Lower lobe of right lung (tissue), 2 donors: ENCODE measurements at regions not wholly inside any gene's neighbourhood (a gene's known extent, or its start where the extent isn't known, plus 50 kb on each side); places are given as distances from the start of the nearest gene placed in this dataset.

Experiments used
- ATAC-seq, 2 donors: fragments of 200-7000 bp; cut with Tn5 transposase; one replicate each; pipeline ENCODE4 v1.9.1; 2020 to 2022; ENCODE audit warnings: mild to moderate bottlenecking in 2 of 2, moderate library complexity in 2 of 2
- DNase-seq: peaks from one replicate; pipeline ENCODE4 v3.0.0-alpha.2; 2020
- H3K27ac ChIP-seq: fragments of 200-600 bp; one replicate; pipeline ENCODE4 v1.8.0; 2022
- H3K27me3 ChIP-seq: fragments of 200-600 bp; one replicate; pipeline ENCODE4 v1.8.0; 2022; ENCODE audit warnings: low read depth
- H3K36me3 ChIP-seq: fragments of 200-600 bp; one replicate; pipeline ENCODE4 v1.8.0; 2022; ENCODE audit warnings: mild to moderate bottlenecking
- H3K4me1 ChIP-seq: fragments of 200-600 bp; one replicate; pipeline ENCODE4 v1.8.0; 2022
- H3K4me3 ChIP-seq: fragments of 200-600 bp; one replicate; pipeline ENCODE4 v1.8.0; 2022; ENCODE audit warnings: mild to moderate bottlenecking
- H3K9me3 ChIP-seq: fragments of 200-600 bp; one replicate; pipeline ENCODE4 v1.8.0; 2022
- intact Hi-C: fragments of 100-400 bp; cut with DNase I; formaldehyde crosslinking; loops from one replicate; pipeline ENCODE4 v1.11.0; 2022
- TF ChIP-seq, protein P1 (sequence below): fragments of 200-600 bp; IDR thresholded peaks from one replicate; pipeline ENCODE4 v1.8.0; 2022; ENCODE audit warnings: antibody characterized with exemption, mild to moderate bottlenecking
- donor health status: DM: no; HTN: yes; CAD: no; lungs with severe emphysema.

DNA sequence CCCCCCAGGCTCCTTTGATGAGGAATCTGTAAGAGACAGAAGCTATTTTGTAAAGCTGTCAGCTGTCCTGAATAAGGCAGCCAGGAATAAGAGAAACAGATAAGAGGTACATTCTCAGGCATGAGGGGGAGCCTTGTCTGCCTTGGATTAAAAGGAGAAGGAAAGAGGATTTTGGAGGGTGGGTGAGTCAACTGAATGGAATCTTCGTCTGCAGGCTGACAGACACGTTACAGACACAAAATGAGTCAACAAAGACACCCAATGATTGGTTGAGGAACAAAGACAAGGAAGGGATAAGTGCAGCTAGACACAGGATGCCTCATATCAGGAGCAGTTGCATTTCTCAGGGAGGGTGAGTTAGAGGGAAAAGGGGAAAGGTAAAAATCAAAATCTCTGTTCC lies 162.5 kb downstream of the OLFM4 start:
- Histone ChIP-seq H3K4me3 (no peak overlapping the region), H3K27ac (no peak overlapping the region), H3K27me3 (no peaks in the 10 kb centered on the region), H3K4me1 (no peaks in the 10 kb centered on the region), H3K9me3 (no peaks in the 10 kb centered on the region), H3K36me3 (no peaks in the 10 kb centered on the region)
- DNase-seq (no peak), ATAC-seq (no peak)
- intact Hi-C loops = no loop called here
- TF ChIP-seq, protein P1, sequence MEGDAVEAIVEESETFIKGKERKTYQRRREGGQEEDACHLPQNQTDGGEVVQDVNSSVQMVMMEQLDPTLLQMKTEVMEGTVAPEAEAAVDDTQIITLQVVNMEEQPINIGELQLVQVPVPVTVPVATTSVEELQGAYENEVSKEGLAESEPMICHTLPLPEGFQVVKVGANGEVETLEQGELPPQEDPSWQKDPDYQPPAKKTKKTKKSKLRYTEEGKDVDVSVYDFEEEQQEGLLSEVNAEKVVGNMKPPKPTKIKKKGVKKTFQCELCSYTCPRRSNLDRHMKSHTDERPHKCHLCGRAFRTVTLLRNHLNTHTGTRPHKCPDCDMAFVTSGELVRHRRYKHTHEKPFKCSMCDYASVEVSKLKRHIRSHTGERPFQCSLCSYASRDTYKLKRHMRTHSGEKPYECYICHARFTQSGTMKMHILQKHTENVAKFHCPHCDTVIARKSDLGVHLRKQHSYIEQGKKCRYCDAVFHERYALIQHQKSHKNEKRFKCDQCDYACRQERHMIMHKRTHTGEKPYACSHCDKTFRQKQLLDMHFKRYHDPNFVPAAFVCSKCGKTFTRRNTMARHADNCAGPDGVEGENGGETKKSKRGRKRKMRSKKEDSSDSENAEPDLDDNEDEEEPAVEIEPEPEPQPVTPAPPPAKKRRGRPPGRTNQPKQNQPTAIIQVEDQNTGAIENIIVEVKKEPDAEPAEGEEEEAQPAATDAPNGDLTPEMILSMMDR = no peak

DNA sequence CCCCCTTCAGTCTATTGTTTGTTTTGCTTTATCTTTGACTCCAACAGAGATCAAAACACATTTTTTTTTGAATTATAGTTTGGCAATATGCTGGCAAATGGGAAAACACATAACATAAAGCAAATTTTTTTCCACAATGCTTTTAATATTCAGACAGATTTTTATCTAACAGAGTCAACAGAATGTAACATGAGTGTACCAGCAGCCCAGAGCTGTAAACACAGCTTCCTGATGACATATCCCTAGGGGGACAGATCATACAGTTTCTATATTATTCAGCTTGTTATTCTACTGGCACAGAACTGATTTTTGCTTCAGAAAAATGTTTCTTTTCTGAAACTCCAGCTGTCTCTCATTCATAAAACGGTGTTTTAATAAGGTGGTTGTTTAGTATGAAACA lies 168.8 kb downstream of the OLFM4 start:
- ATAC-seq (no peak), DNase-seq (no peak)
- no peak overlapping the region for H3K27ac ChIP-seq
- TF ChIP-seq, protein P1 = no peak
- intact Hi-C loops = no loop called here
- H3K9me3 ChIP-seq = no peaks in the 10 kb centered on the region
- no peaks in the 10 kb centered on the region for H3K4me1 ChIP-seq
- no peak overlapping the region for H3K4me3 ChIP-seq
- H3K36me3 ChIP-seq = no peaks in the 10 kb centered on the region
- peaks cover 29% of the 10 kb centered on the region for H3K27me3 ChIP-seq

DNA sequence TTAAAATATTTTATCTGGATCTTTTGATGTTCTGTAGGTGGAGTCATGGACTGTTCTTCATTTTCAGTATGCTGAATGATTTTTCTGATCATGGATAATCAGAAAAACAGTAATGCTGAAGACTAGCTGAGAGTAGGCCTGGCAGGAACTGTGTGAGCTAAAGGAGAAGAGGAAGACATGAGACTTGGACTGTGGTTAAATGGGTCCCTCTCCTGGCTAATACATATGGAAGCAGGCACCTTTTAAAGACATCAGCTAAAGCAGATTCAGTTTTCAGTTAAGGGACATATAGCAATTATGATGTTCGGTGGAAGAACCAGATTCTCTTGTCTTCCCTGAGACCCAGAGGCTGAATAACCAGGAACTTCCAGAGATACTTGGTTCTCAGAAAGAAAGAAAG lies 169.4 kb downstream of the OLFM4 start:
- Histone ChIP-seq H3K36me3 (no peaks in the 10 kb centered on the region), H3K27me3 (peaks cover 35% of the 10 kb centered on the region), H3K4me3 (no peak overlapping the region), H3K4me1 (no peaks in the 10 kb centered on the region), H3K9me3 (no peaks in the 10 kb centered on the region), H3K27ac (no peak overlapping the region)
- intact Hi-C loops = no loop called here
- TF ChIP-seq, protein P1 = no peak
- DNase-seq (no peak), ATAC-seq (no peak)

DNA sequence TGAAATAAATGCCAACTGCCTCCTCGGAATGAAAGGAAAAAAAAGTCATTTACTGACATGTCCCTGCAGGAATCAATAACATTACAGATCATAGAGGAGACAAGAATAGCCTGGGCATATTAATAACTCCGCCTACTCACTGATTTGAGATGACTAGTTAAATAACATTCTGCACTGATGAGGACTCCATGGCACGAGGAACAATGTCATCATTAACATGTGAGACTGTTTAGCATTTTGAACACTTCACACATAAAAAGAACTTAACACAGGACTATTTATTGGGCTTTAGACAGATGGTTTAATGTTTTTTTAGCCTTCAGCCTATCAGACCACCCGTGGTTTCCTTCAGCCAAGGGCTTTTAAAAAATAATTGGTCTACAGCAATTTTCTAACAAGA lies 170.1 kb downstream of the OLFM4 start:
- Histone ChIP-seq H3K27ac (no peak overlapping the region), H3K27me3 (peaks cover 36% of the 10 kb centered on the region), H3K9me3 (no peaks in the 10 kb centered on the region), H3K36me3 (no peaks in the 10 kb centered on the region), H3K4me1 (no peaks in the 10 kb centered on the region), H3K4me3 (no peak overlapping the region)
- no peak for DNase-seq
- ATAC-seq = no peak
- intact Hi-C loops = no loop called here
- TF ChIP-seq, protein P1 = no peak

DNA sequence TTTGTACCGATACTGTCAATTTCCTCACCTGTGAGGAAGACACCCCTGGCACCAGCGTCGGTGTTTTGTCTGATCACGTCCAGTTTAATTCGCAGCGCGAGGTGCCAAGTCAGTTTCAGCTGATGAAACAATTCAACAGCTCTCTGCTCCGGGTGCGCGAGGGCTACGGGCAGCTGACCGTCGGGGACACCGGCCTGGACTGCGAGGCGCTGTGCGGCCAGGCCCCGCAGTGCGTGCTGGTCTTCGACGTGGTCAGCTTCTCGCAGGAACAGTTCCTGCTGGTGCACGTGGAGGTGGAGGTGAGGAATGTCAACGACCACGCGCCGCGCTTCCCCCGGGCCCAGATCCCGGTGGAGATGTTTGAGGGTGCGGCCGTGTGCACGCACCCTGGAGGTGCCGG lies 171.5 kb downstream of the OLFM4 start:
- DNase-seq = no peak
- Histone ChIP-seq H3K27ac (no peak overlapping the region), H3K27me3 (peaks cover 36% of the 10 kb centered on the region), H3K36me3 (no peaks in the 10 kb centered on the region), H3K4me3 (no peak overlapping the region), H3K4me1 (no peaks in the 10 kb centered on the region), H3K9me3 (no peaks in the 10 kb centered on the region)
- TF ChIP-seq, protein P1 = no peak
- intact Hi-C loops = no loop called here
- no peak for ATAC-seq
